Heart left ventricle (tissue), 13 donors: ENCODE measurements at regions not wholly inside any gene's neighbourhood (a gene's known extent, or its start where the extent isn't known, plus 50 kb on each side); places are given as distances from the start of the nearest gene placed in this dataset.

Source experiments
- POLR2A ChIP-seq, 2 donors: fragments of 450-650 bp; IDR thresholded peaks; one replicate each; pipeline ENCODE4 v1.6.1; 2017; ENCODE audit warnings: antibody characterized with exemption in 2 of 2, mild to moderate bottlenecking in 2 of 2, moderate library complexity in 2 of 2
- TF ChIP-seq, protein P1 (sequence below), 12 donors: fragments of 200-600 bp; sonication (generic) in 4 of 12; IDR thresholded peaks; one replicate each; pipeline versions ENCODE4 v1.5.0 to v1.8.0; 2018 to 2022; ENCODE audit warnings: antibody characterized with exemption in 12 of 12, mild to moderate bottlenecking in 5 of 12
- donor health status: ischemic (EF 13 %, LVEDD 7.1; RV severe dilation, severe dysfunction).
- donor health status: DM: no; HTN: yes; CAD: no.
- donor health status: DM: no; HTN: no; CAD: no.
- donor health status: ischemic (EF 25% LVEDD 6.9; RV normal size, moderate dysfunction).
- donor health status: ischemic (EF 25% LVEDD 5.7; RV mildly dilated, moderate dysfunction).
- donor health status: ischemic (EF 35%, LVEDD 5.7; RV mildly dilated, moderate dysfunction).
- donor health status: nonischemic (EF 11% LVEDD 7.7; RV severe dilation, severe dysfunction).
- donor health status: DM: yes; HTN: yes; CAD: no.
- donor health status: PGD.
- donor health status: ischemic (EF 29% LVEDD 5.4; RV normal size, mild dysfunction).
- donor health status: nonischemic (EF 23%, LVEDD 6.1; RV moderate dilation, normal function).

DNA sequence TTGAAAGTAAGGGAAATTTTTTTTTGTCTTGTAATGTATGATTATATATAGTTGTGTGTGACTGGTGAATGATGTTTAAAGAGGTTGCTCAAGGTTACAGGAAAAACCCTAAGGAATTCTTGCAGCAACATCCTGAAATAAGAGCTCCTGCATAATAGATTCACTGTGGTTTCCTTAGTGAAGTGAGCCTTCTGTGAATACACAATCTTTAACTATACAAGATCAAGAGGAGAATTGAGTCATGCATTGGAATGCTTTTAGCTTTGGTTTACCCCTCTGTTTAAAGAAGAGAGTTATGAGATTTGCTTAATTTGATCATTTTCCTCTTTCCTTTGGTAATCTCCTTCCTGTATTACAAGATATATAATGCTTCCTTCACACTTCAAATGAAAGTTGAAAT is 141.6 kb upstream of the EYA4 start:
- no peak for TF ChIP-seq POLR2A (IDR thresholded peaks at IDR 0.05)
- TF ChIP-seq, protein P1, sequence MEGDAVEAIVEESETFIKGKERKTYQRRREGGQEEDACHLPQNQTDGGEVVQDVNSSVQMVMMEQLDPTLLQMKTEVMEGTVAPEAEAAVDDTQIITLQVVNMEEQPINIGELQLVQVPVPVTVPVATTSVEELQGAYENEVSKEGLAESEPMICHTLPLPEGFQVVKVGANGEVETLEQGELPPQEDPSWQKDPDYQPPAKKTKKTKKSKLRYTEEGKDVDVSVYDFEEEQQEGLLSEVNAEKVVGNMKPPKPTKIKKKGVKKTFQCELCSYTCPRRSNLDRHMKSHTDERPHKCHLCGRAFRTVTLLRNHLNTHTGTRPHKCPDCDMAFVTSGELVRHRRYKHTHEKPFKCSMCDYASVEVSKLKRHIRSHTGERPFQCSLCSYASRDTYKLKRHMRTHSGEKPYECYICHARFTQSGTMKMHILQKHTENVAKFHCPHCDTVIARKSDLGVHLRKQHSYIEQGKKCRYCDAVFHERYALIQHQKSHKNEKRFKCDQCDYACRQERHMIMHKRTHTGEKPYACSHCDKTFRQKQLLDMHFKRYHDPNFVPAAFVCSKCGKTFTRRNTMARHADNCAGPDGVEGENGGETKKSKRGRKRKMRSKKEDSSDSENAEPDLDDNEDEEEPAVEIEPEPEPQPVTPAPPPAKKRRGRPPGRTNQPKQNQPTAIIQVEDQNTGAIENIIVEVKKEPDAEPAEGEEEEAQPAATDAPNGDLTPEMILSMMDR (IDR thresholded peaks at IDR 0.05) = no peak
